Parathyroid adenoma (tissue), 2 donors: ENCODE measurements at regions not wholly inside any gene's neighbourhood (a gene's known extent, or its start where the extent isn't known, plus 50 kb on each side); places are given as distances from the start of the nearest gene placed in this dataset.

ENCODE experiments used
- H2AFZ ChIP-seq: fragments of 300-600 bp; sonication (generic); one replicate; pipeline ENCODE4 v1.7.0; 2017; ENCODE audit warnings: antibody characterized with exemption, mild to moderate bottlenecking
- H3K27ac ChIP-seq: fragments of 300-600 bp; sonication (generic); one replicate; pipeline ENCODE4 v1.7.0; 2017
- H3K27me3 ChIP-seq: fragments of 300-600 bp; sonication (generic); one replicate; pipeline ENCODE4 v1.7.0; 2017; ENCODE audit warnings: low read length; ENCODE audit not compliant: control insufficient read depth, insufficient read depth
- H3K36me3 ChIP-seq: fragments of 300-600 bp; sonication (generic); one replicate; pipeline ENCODE4 v1.7.0; 2017; ENCODE audit warnings: low read length; ENCODE audit not compliant: control insufficient read depth, insufficient read depth
- H3K4me1 ChIP-seq: fragments of 300-600 bp; sonication (generic); one replicate; pipeline ENCODE4 v1.7.0; 2017; ENCODE audit warnings: control low read depth
- H3K4me2 ChIP-seq: fragments of 300-600 bp; sonication (generic); one replicate; pipeline ENCODE4 v1.7.0; 2017; ENCODE audit warnings: low read length
- H3K4me3 ChIP-seq: fragments of 300-600 bp; sonication (generic); one replicate; pipeline ENCODE4 v1.7.0; 2017; ENCODE audit warnings: low read depth, low read length
- H3K79me2 ChIP-seq: fragments of 300-600 bp; sonication (generic); one replicate; pipeline ENCODE4 v1.7.0; 2017; ENCODE audit warnings: control low read depth
- H3K9ac ChIP-seq: fragments of 300-600 bp; sonication (generic); one replicate; pipeline ENCODE4 v1.7.0; 2017; ENCODE audit warnings: mild to moderate bottlenecking
- H3K9me3 ChIP-seq: fragments of 300-600 bp; sonication (generic); one replicate; pipeline ENCODE4 v1.7.0; 2017; ENCODE audit warnings: low read length; ENCODE audit not compliant: control insufficient read depth
- CTCF ChIP-seq: fragments of 300-600 bp; sonication (generic); IDR thresholded peaks from one replicate; pipeline ENCODE4 v1.7.0; 2017; ENCODE audit warnings: antibody characterized with exemption, mild to moderate bottlenecking
- donor health status: primary hyperparathyroidism.

DNA sequence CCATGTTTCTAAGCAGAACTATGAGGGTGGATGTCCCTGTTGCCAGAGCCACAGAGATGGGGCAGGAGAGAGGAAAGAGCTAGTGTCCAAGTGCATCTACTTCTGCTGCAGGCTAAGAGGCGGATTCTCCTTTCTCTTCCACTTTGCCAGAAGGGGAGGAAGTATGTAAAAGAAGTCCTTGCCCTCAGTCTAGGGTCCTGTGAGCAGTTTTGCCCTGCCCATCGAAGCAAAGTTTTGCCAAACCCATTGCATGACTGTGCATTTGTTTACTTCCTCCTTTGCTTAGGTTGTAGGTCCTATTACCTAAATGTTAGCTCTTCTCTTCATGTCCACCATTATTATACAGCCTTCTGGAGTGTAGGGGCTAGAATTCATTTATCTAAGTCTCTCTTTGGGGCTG, 106.2 kb upstream of the ARMC2 start:
- H3K9me3 ChIP-seq: no peaks in the 10 kb centered on the region
- no peak overlapping the region for H3K4me2 ChIP-seq
- H3K27ac ChIP-seq: no peak overlapping the region
- H3K36me3 ChIP-seq: no peaks in the 10 kb centered on the region
- H3K27me3 ChIP-seq: no peaks in the 10 kb centered on the region
- no peak overlapping the region for H3K4me3 ChIP-seq
- H3K79me2 ChIP-seq: no peaks in the 10 kb centered on the region
- no peak overlapping the region for H3K9ac ChIP-seq
- H3K4me1 ChIP-seq: peaks cover 4% of the 10 kb centered on the region
- no peak for TF ChIP-seq CTCF
- H2AFZ ChIP-seq: no peak overlapping the region

DNA sequence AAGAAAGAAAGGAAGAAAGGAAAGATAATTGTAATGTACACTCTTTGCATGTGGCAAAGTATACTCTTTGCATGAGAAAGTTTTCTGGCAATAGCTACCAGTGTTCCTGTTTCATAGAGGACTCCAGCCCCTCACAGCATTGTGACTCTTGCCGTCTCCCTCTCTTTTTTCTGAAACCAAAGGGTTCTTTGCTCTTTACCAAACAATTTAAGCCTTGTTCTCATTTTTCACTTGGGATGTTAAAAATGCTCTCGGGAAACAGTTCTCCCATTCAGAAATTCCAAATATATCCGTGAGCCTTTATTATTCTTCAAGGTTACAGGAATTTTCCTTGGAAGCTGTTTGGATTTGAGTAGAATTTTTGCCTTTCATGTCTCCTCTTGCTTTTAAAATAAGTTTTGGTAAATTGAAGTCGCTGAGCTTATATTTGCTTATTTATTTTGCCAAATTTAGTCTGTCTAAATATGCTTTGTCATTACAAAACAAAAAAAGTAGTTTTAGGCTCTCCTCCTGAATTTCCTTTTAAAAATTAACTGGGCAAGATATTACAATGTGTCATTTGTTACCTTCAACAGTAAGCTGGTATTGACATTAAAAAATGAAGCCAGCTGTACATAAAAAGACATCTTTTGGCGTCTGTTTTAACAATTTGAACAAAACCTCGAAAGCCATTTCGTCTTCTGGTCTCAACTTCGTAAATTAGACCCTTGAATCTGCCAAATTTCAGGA, 103.8 kb upstream of the ARMC2 start:
- H3K27ac ChIP-seq: no peak overlapping the region
- no peaks in the 10 kb centered on the region for H3K27me3 ChIP-seq
- no peak overlapping the region for H2AFZ ChIP-seq
- peaks cover 3% of the 10 kb centered on the region for H3K4me1 ChIP-seq
- H3K4me2 ChIP-seq: no peak overlapping the region
- H3K9ac ChIP-seq: no peak overlapping the region
- no peak for TF ChIP-seq CTCF
- no peaks in the 10 kb centered on the region for H3K36me3 ChIP-seq
- no peak overlapping the region for H3K4me3 ChIP-seq
- no peaks in the 10 kb centered on the region for H3K79me2 ChIP-seq
- H3K9me3 ChIP-seq: no peaks in the 10 kb centered on the region

GRCh38 chr6:108744996-108745395, 103.2 kb upstream of the ARMC2 start:
- no peak overlapping the region for H3K4me2 ChIP-seq
- H3K36me3 ChIP-seq: no peaks in the 10 kb centered on the region
- H2AFZ ChIP-seq: no peak overlapping the region
- H3K79me2 ChIP-seq: no peaks in the 10 kb centered on the region
- no peak for TF ChIP-seq CTCF
- no peak overlapping the region for H3K27ac ChIP-seq
- H3K9ac ChIP-seq: no peak overlapping the region
- H3K4me1 ChIP-seq: no peaks in the 10 kb centered on the region
- H3K4me3 ChIP-seq: no peak overlapping the region
- H3K27me3 ChIP-seq: no peaks in the 10 kb centered on the region
- H3K9me3 ChIP-seq: no peaks in the 10 kb centered on the region

- H3K36me3 ChIP-seq: no peaks in the 10 kb centered on the region
- no peak overlapping the region for H3K4me2 ChIP-seq
- H3K9ac ChIP-seq: no peak overlapping the region
- H3K27me3 ChIP-seq: no peaks in the 10 kb centered on the region
- no peak overlapping the region for H2AFZ ChIP-seq
- no peaks in the 10 kb centered on the region for H3K4me1 ChIP-seq
- no peak for TF ChIP-seq CTCF
- H3K9me3 ChIP-seq: no peaks in the 10 kb centered on the region
- H3K27ac ChIP-seq: no peak overlapping the region
- no peak overlapping the region for H3K4me3 ChIP-seq
- H3K79me2 ChIP-seq: no peaks in the 10 kb centered on the region
These were observed 102.4 kb upstream of the ARMC2 start for GRCh38 chr6:108745664-108746336.

- no peak overlapping the region for H3K4me2 ChIP-seq
- no peaks in the 10 kb centered on the region for H3K27me3 ChIP-seq
- no peaks in the 10 kb centered on the region for H3K4me1 ChIP-seq
- no peak overlapping the region for H3K4me3 ChIP-seq
- H2AFZ ChIP-seq: no peak overlapping the region
- no peaks in the 10 kb centered on the region for H3K9me3 ChIP-seq
- no peak for TF ChIP-seq CTCF
- H3K27ac ChIP-seq: no peak overlapping the region
- no peaks in the 10 kb centered on the region for H3K79me2 ChIP-seq
- no peak overlapping the region for H3K9ac ChIP-seq
- no peaks in the 10 kb centered on the region for H3K36me3 ChIP-seq
These were observed 101.9 kb upstream of the ARMC2 start for GRCh38 chr6:108746366-108746765.
